Astrocyte (in vitro differentiated cells and primary cell): ENCODE measurements at regions not wholly inside any gene's neighbourhood (a gene's known extent, or its start where the extent isn't known, plus 50 kb on each side); places are given as distances from the start of the nearest gene placed in this dataset.
A peak's percentile ranks its signal among the peaks of the same experiment; 100 is the strongest.

Experiments
- DNase-seq: peaks from one replicate; pipeline ENCODE4 v3.0.0-alpha.2; 2010; ENCODE audit warnings: low read depth
- FAIRE-seq: peaks from 2 replicates; lab custom pipeline; 2011; peaks lifted over from hg19 to GRCh38; lab: Jason Lieb, UNC
- H2AFZ ChIP-seq: 2 replicates; pipeline ENCODE4 v1.6.0; 2012; ENCODE audit warnings: low read depth, low read length, inconsistent platforms
- H3K27ac ChIP-seq: 2 replicates; pipeline ENCODE4 v1.5.1; 2011; ENCODE audit warnings: low read depth, low read length, inconsistent platforms
- H3K27me3 ChIP-seq: 2 replicates; pipeline ENCODE4 v1.6.0; 2011; ENCODE audit warnings: low read length, inconsistent platforms; ENCODE audit not compliant: insufficient read depth
- H3K36me3 ChIP-seq: 2 replicates; pipeline ENCODE4 v1.5.1; 2011; ENCODE audit warnings: low read length, inconsistent platforms; ENCODE audit not compliant: insufficient read depth
- H3K4me1 ChIP-seq: 2 replicates; pipeline ENCODE4 v1.5.1; 2011; ENCODE audit warnings: low read length, inconsistent platforms; ENCODE audit not compliant: insufficient read depth
- H3K4me2 ChIP-seq: 2 replicates; pipeline ENCODE4 v1.6.0; 2012; ENCODE audit warnings: low read length, inconsistent platforms
- H3K4me3 ChIP-seq: 2 replicates; pipeline ENCODE4 v1.5.1; 2011; ENCODE audit warnings: low read depth, mild to moderate bottlenecking, low read length, inconsistent platforms; ENCODE audit not compliant: insufficient read depth
- H3K79me2 ChIP-seq: 2 replicates; pipeline ENCODE4 v1.6.0; 2012; ENCODE audit warnings: mild to moderate bottlenecking, low read length, inconsistent platforms; ENCODE audit not compliant: insufficient read depth
- H3K9ac ChIP-seq: 2 replicates; pipeline ENCODE4 v1.6.0; 2012; ENCODE audit warnings: mild to moderate bottlenecking, low read length, inconsistent platforms
- H3K9me3 ChIP-seq: 2 replicates; pipeline ENCODE4 v1.5.1; 2012; ENCODE audit warnings: low read depth, mild to moderate bottlenecking, low read length, inconsistent platforms; ENCODE audit not compliant: insufficient read depth
- H4K20me1 ChIP-seq: 2 replicates; pipeline ENCODE4 v1.6.0; 2012; ENCODE audit warnings: low read length, inconsistent platforms; ENCODE audit not compliant: insufficient read depth
- H3K27ac Mint-ChIP-seq: one replicate; pipeline ENCODE4 v1.8.0; 2021; ENCODE audit warnings: mild to moderate bottlenecking, mixed read lengths; ENCODE audit not compliant: unreplicated experiment
- H3K27me3 Mint-ChIP-seq: one replicate; pipeline ENCODE4 v1.8.0; 2021; ENCODE audit warnings: low read depth, mixed read lengths; ENCODE audit not compliant: unreplicated experiment
- H3K36me3 Mint-ChIP-seq: one replicate; pipeline ENCODE4 v1.8.0; 2021; ENCODE audit warnings: low read depth, mixed read lengths; ENCODE audit not compliant: unreplicated experiment
- H3K4me1 Mint-ChIP-seq: one replicate; pipeline ENCODE4 v1.8.0; 2021; ENCODE audit warnings: low read depth, mixed read lengths; ENCODE audit not compliant: unreplicated experiment
- H3K4me3 Mint-ChIP-seq: one replicate; pipeline ENCODE4 v1.8.0; 2021; ENCODE audit warnings: mild to moderate bottlenecking, moderate library complexity, mixed read lengths; ENCODE audit not compliant: unreplicated experiment
- H3K9me3 Mint-ChIP-seq: one replicate; pipeline ENCODE4 v1.8.0; 2021; ENCODE audit warnings: mild to moderate bottlenecking, mixed read lengths; ENCODE audit not compliant: unreplicated experiment
- CTCF ChIP-seq: IDR thresholded peaks from 2 replicates; pipeline ENCODE4 v1.5.1; 2011; ENCODE audit warnings: low read depth, mild to moderate bottlenecking, inconsistent platforms, low read length, moderate library complexity; ENCODE audit not compliant: insufficient read depth
- EZH2 ChIP-seq: IDR thresholded peaks from 2 replicates; pipeline ENCODE4 v1.6.1; 2012; ENCODE audit warnings: mild to moderate bottlenecking, low read length, inconsistent platforms; ENCODE audit not compliant: insufficient read depth

- Histone ChIP-seq H3K27ac (peak overlapping the region; percentile 11), H3K79me2 (no peaks in the 10 kb centered on the region), H3K9ac (no peak overlapping the region), H3K4me2 (no peak overlapping the region), H3K27me3 (no peaks in the 10 kb centered on the region), H3K4me3 (no peak overlapping the region), H3K4me1 (no peaks in the 10 kb centered on the region), H3K9me3 (no peaks in the 10 kb centered on the region), H4K20me1 (no peaks in the 10 kb centered on the region), H3K36me3 (no peaks in the 10 kb centered on the region), H2AFZ (no peak overlapping the region)
- Mint-ChIP-seq H3K9me3 (peaks cover 3% of the 10 kb centered on the region), H3K36me3 (no peaks in the 10 kb centered on the region), H3K27me3 (no peaks in the 10 kb centered on the region), H3K4me1 (peaks cover 3% of the 10 kb centered on the region), H3K27ac (no peak overlapping the region), H3K4me3 (no peak overlapping the region)
- FAIRE-seq: peak; percentile 86
- TF ChIP-seq CTCF: no peak
- no peak for TF ChIP-seq EZH2
- DNase-seq: peak; percentile 80
Measured at GRCh38 chrX:122517786-122518185, 666.3 kb upstream of the GRIA3 start.

- H3K79me2 ChIP-seq: no peaks in the 10 kb centered on the region
- H3K4me3 ChIP-seq: no peak overlapping the region
- no peaks in the 10 kb centered on the region for H3K27me3 Mint-ChIP-seq
- DNase-seq (no peak), FAIRE-seq (no peak)
- no peaks in the 10 kb centered on the region for H3K36me3 ChIP-seq
- no peaks in the 10 kb centered on the region for H3K27me3 ChIP-seq
- no peaks in the 10 kb centered on the region for H3K4me1 Mint-ChIP-seq
- no peaks in the 10 kb centered on the region for H3K36me3 Mint-ChIP-seq
- H3K27ac ChIP-seq: no peak overlapping the region
- no peak overlapping the region for H3K27ac Mint-ChIP-seq
- no peaks in the 10 kb centered on the region for H3K9me3 ChIP-seq
- H2AFZ ChIP-seq: no peak overlapping the region
- H3K9me3 Mint-ChIP-seq: no peaks in the 10 kb centered on the region
- no peak overlapping the region for H3K9ac ChIP-seq
- H3K4me2 ChIP-seq: no peak overlapping the region
- no peaks in the 10 kb centered on the region for H4K20me1 ChIP-seq
- TF ChIP-seq EZH2 (no peak), CTCF (no peak)
- no peaks in the 10 kb centered on the region for H3K4me1 ChIP-seq
- H3K4me3 Mint-ChIP-seq: no peak overlapping the region
Measured at GRCh38 chrX:122545778-122546177, 638.3 kb upstream of the GRIA3 start.

GRCh38 chrX:122546269-122546668 is 637.8 kb upstream of the GRIA3 start:
- DNase-seq (no peak), FAIRE-seq (peak; percentile 91)
- Histone ChIP-seq H3K27me3 (no peaks in the 10 kb centered on the region), H3K36me3 (no peaks in the 10 kb centered on the region), H3K4me3 (no peak overlapping the region), H3K9me3 (no peaks in the 10 kb centered on the region), H3K9ac (no peak overlapping the region), H2AFZ (no peak overlapping the region), H3K27ac (no peak overlapping the region), H3K79me2 (no peaks in the 10 kb centered on the region), H3K4me2 (no peak overlapping the region), H4K20me1 (no peaks in the 10 kb centered on the region), H3K4me1 (no peaks in the 10 kb centered on the region)
- H3K36me3 Mint-ChIP-seq: no peaks in the 10 kb centered on the region
- H3K4me1 Mint-ChIP-seq: no peaks in the 10 kb centered on the region
- TF ChIP-seq EZH2: no peak
- no peak for TF ChIP-seq CTCF
- no peaks in the 10 kb centered on the region for H3K9me3 Mint-ChIP-seq
- no peak overlapping the region for H3K27ac Mint-ChIP-seq
- H3K27me3 Mint-ChIP-seq: no peaks in the 10 kb centered on the region
- no peak overlapping the region for H3K4me3 Mint-ChIP-seq
